SU-DHL-6 (cell line): ENCODE measurements at regions not wholly inside any gene's neighbourhood (a gene's known extent, or its start where the extent isn't known, plus 50 kb on each side); places are given as distances from the start of the nearest gene placed in this dataset.

ENCODE experiments used
- H2AFZ ChIP-seq: fragments of 200-600 bp; sonication (generic); 2 replicates; pipeline ENCODE4 v1.6.1; 2014; ENCODE audit warnings: low read depth, mild to moderate bottlenecking, moderate library complexity, mixed read lengths, antibody characterized with exemption, low read length; ENCODE audit not compliant: severe bottlenecking
- H3F3A ChIP-seq: fragments of 200-600 bp; shearing (Covaris generic); 2 replicates; pipeline ENCODE4 v1.6.0; 2016; ENCODE audit warnings: antibody characterized with exemption, mild to moderate bottlenecking; ENCODE audit not compliant: insufficient read depth
- H3K27ac ChIP-seq: fragments of 200-600 bp; sonication (generic); 2 replicates; pipeline ENCODE4 v1.5.1; 2016; ENCODE audit warnings: low read depth, mild to moderate bottlenecking, low read length, moderate library complexity, mixed read lengths
- H3K27me3 ChIP-seq: fragments of 200-600 bp; sonication (generic), shearing (Covaris generic); 2 replicates; pipeline ENCODE4 v1.6.0; 2014; ENCODE audit warnings: mild to moderate bottlenecking, low read length
- H3K36me3 ChIP-seq: fragments of 200-600 bp; sonication (generic); 2 replicates; pipeline ENCODE4 v1.6.1; 2014; ENCODE audit warnings: mild to moderate bottlenecking, low read length, mixed read lengths
- H3K4me2 ChIP-seq: fragments of 300-600, 200-600 bp; shearing (Covaris generic), sonication (generic); 2 replicates; pipeline ENCODE4 v1.6.0; 2014; ENCODE audit warnings: low read length, low read depth, mild to moderate bottlenecking; ENCODE audit not compliant: poor library complexity, severe bottlenecking
- H3K4me3 ChIP-seq: fragments of 200-600 bp; sonication (generic); 2 replicates; pipeline ENCODE4 v1.5.1; 2014; ENCODE audit warnings: antibody characterized with exemption, low read length, mild to moderate bottlenecking, mixed read lengths; ENCODE audit not compliant: insufficient read depth, poor library complexity, severe bottlenecking
- H3K79me2 ChIP-seq: fragments of 200-600 bp; sonication (generic); 2 replicates; pipeline ENCODE4 v1.6.1; 2014; ENCODE audit warnings: mild to moderate bottlenecking, low read length, moderate library complexity; ENCODE audit not compliant: insufficient read depth
- H3K9ac ChIP-seq: fragments of 200-600 bp; sonication (generic); 2 replicates; pipeline ENCODE4 v1.7.0; 2014; ENCODE audit warnings: mild to moderate bottlenecking, low read length
- H3K9me2 ChIP-seq: fragments of 200-600 bp; sonication (generic); replicated peaks from 2 replicates; pipeline ENCODE4 v1.6.1; 2014; ENCODE audit warnings: low read length; ENCODE audit not compliant: insufficient read depth
- H3K9me3 ChIP-seq: fragments of 200-600 bp; sonication (generic); 2 replicates; pipeline ENCODE4 v1.6.1; 2014; ENCODE audit warnings: low read length, mixed read lengths; ENCODE audit not compliant: insufficient read depth
- H4K20me1 ChIP-seq: fragments of 200-600 bp; sonication (generic); 2 replicates; pipeline ENCODE4 v1.6.1; 2014; ENCODE audit warnings: low read depth, mild to moderate bottlenecking, antibody characterized with exemption, low read length, moderate library complexity, mixed read lengths
- EZH2phosphoT487 ChIP-seq: fragments of 200-600 bp; sonication (generic), shearing (Covaris generic); conservative IDR thresholded peaks from 2 replicates; pipeline ENCODE4 v1.6.1; 2018; ENCODE audit warnings: mild to moderate bottlenecking, antibody characterized with exemption, low read length, moderate library complexity, mixed read lengths
- TF ChIP-seq, protein P1 (sequence below): fragments of 200-600 bp; sonication (generic); IDR thresholded peaks from one replicate; pipeline ENCODE4 v1.5.1; 2017; ENCODE audit warnings: antibody characterized with exemption, mild to moderate bottlenecking, low read length, moderate library complexity; ENCODE audit not compliant: insufficient read depth, poor library complexity, severe bottlenecking

DNA sequence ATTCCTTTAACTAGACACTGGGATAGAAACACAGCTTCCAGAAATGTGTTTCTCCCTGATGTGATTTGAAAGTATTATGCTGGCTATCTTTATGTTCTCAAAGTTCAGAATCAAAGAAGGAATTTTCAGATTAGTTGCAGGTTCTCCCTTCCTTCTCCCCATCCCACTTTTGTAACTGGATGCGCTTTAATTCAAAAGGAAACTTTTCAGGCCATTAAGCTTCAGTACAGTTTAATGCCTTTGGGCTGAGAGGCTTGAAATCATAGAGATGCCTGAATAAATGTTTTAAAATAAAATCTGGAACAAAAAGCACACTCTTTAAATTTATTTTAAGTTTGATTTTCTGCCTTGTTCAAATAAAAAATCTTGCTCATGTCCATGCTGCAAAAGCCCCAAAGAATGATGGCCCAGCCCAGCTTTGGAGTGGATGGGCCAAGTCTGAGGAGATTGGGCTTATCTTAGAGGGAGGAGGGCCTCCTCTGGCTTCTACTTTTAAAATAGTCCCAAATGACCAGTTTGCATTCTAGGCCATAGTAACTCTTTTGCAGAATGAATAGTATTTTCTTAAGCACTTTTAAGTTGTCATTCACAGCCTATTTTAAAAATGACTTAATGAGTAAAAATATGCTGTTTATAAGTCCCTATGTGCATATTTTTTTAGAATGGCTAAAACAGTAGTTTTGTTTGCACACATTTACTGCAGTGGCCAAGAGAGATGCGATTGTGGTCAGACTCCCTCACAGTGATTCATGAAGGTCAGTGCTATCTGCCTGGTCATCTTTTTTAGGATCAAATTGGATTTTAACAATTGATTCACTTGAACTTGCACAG lies 129.2 kb downstream of the MTX2 start:
- Histone ChIP-seq H3K27ac (no peak overlapping the region), H3K4me3 (no peak overlapping the region), H3K4me2 (no peak overlapping the region), H2AFZ (no peak overlapping the region), H3K27me3 (no peaks in the 10 kb centered on the region), H3K9me3 (no peaks in the 10 kb centered on the region), H3K36me3 (no peaks in the 10 kb centered on the region), H3K79me2 (no peaks in the 10 kb centered on the region), H3F3A (no peaks in the 10 kb centered on the region), H3K9ac (no peak overlapping the region), H4K20me1 (no peaks in the 10 kb centered on the region), H3K9me2 (no peaks in the 10 kb centered on the region)
- TF ChIP-seq EZH2phosphoT487, result no peak
- TF ChIP-seq, protein P1, sequence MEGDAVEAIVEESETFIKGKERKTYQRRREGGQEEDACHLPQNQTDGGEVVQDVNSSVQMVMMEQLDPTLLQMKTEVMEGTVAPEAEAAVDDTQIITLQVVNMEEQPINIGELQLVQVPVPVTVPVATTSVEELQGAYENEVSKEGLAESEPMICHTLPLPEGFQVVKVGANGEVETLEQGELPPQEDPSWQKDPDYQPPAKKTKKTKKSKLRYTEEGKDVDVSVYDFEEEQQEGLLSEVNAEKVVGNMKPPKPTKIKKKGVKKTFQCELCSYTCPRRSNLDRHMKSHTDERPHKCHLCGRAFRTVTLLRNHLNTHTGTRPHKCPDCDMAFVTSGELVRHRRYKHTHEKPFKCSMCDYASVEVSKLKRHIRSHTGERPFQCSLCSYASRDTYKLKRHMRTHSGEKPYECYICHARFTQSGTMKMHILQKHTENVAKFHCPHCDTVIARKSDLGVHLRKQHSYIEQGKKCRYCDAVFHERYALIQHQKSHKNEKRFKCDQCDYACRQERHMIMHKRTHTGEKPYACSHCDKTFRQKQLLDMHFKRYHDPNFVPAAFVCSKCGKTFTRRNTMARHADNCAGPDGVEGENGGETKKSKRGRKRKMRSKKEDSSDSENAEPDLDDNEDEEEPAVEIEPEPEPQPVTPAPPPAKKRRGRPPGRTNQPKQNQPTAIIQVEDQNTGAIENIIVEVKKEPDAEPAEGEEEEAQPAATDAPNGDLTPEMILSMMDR, result no peak

DNA sequence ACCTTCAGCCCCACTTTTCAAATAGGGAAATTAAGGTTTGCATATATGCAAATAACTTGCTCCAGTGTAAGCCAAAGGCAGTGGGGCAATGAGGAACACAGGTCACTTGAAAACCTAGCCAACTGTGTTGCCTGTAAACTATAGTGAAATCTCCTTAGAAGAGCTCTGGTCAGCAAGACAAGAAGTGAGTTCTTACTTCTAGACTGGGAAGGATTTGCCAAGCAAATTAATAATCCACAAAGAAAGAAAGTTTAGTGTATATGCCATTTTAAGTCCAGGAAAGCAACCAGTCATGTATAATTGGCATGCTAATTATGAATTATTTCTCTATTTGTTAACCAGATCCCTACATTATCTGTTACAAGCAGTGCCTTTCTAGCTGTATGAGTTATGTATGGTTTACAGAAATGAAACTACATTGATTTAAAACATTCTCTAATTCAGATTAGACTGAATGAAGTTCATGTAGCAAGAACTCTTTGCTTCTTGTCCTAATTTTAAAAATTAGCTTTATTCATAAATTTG lies 129.9 kb downstream of the MTX2 start:
- Histone ChIP-seq H3F3A (no peaks in the 10 kb centered on the region), H3K79me2 (no peaks in the 10 kb centered on the region), H3K4me2 (no peak overlapping the region), H3K9me3 (no peaks in the 10 kb centered on the region), H2AFZ (no peak overlapping the region), H3K36me3 (no peaks in the 10 kb centered on the region), H3K9me2 (no peaks in the 10 kb centered on the region), H3K4me3 (no peak overlapping the region), H3K27me3 (no peaks in the 10 kb centered on the region), H3K9ac (no peak overlapping the region), H3K27ac (no peak overlapping the region), H4K20me1 (no peaks in the 10 kb centered on the region)
- TF ChIP-seq, protein P1, result no peak
- TF ChIP-seq EZH2phosphoT487, result no peak

DNA sequence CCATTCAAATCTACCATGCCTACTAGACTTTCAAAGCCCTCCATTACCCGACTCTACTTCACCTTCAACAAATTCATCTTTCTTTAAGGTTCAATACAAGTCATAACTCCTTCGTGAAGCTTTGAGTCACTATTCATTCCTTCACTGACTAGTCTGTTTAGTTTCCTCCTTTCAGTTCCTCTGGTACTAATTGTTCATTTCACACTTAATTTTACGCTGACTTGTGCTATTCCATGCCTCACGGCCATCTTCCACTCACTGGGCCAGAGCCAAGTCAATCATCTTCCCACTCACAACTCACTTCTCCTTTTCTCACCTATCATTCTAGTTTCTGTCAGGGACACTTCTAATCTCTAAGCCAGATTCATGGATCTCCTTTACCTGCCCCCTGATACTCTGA lies 136.2 kb downstream of the MTX2 start:
- Histone ChIP-seq H3K9me3 (no peaks in the 10 kb centered on the region), H3K27ac (no peak overlapping the region), H3K27me3 (no peaks in the 10 kb centered on the region), H3K36me3 (no peaks in the 10 kb centered on the region), H3F3A (no peaks in the 10 kb centered on the region), H3K9me2 (no peaks in the 10 kb centered on the region), H3K4me3 (no peak overlapping the region), H3K4me2 (no peak overlapping the region), H2AFZ (no peak overlapping the region), H3K79me2 (no peaks in the 10 kb centered on the region), H4K20me1 (no peaks in the 10 kb centered on the region), H3K9ac (no peak overlapping the region)
- TF ChIP-seq, protein P1, result no peak
- TF ChIP-seq EZH2phosphoT487, result no peak
